Testis (tissue), 2 donors: ENCODE measurements at regions not wholly inside any gene's neighbourhood (a gene's known extent, or its start where the extent isn't known, plus 50 kb on each side); places are given as distances from the start of the nearest gene placed in this dataset.

ENCODE experiments used
- CTCF ChIP-seq, 3 experiments: fragments of 450-650 bp in 2 of 3; fragments of 200-600 bp in 1 of 3; sonication (generic) in 1 of 3; IDR thresholded peaks; one replicate each; pipeline ENCODE4 v1.5.1; 2016 to 2019; ENCODE audit warnings: antibody characterized with exemption in 3 of 3, mild to moderate bottlenecking in 2 of 3, moderate library complexity in 1 of 3
- POLR2A ChIP-seq: fragments of 450-650 bp; IDR thresholded peaks from one replicate; pipeline ENCODE4 v1.6.1; 2017; ENCODE audit warnings: antibody characterized with exemption, mild to moderate bottlenecking, moderate library complexity

GRCh38 chr2:153110486-153110885 lies 368.1 kb downstream of the RPRM start:
- no peak for TF ChIP-seq CTCF (IDR thresholded peaks at IDR 0.05)
- no peak for TF ChIP-seq POLR2A
